ENCODE measurements at regions not wholly inside any gene's neighbourhood (a gene's known extent, or its start where the extent isn't known, plus 50 kb on each side); places are given as distances from the start of the nearest gene placed in this dataset.

DNA sequence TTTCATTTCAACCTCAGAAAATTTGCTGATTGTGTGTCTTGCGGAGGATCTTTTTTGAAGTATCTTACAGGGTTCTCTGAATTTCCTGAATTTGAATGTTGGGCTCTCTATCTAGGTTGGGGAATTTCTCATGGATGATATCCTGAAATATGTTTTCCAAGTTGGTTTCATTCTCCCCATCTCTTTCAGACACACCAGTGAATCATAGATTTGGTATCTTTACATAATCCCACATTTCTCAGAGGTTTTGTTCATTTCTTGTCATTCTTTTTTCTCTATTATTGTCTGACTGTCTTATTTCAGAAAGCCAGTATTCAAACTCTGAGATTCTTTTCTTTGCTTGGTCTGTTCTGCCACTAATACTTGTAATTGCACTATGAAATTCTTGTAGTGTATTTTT, 456.9 kb downstream of the PRELID2 start:
- TF ChIP-seq CTCF (IDR thresholded peaks at IDR 0.05): no peak
- no peak for TF ChIP-seq POLR2A (IDR thresholded peaks at IDR 0.05)
